ENCODE measurements at regions not wholly inside any gene's neighbourhood (a gene's known extent, or its start where the extent isn't known, plus 50 kb on each side); places are given as distances from the start of the nearest gene placed in this dataset.

- DNase-seq: no peak
- Histone ChIP-seq H3K36me3 (replicated peaks; ENCODE audit: control insufficient read depth, insufficient read depth, low read length) (no peaks in the 10 kb centered on the region), H3K4me3 (ENCODE audit: insufficient read depth, low read depth, low read length) (no peak overlapping the region), H3K27me3 (ENCODE audit: control insufficient read depth, insufficient read depth, low read length) (no peaks in the 10 kb centered on the region)
These were observed 117.2 kb upstream of the CAV2 start for GRCh38 chr7:116382375-116382774.

- H3K27me3 ChIP-seq (ENCODE audit: control insufficient read depth, insufficient read depth, low read length): no peaks in the 10 kb centered on the region
- DNase-seq: no peak
- H3K36me3 ChIP-seq (replicated peaks; ENCODE audit: control insufficient read depth, insufficient read depth, low read length): no peaks in the 10 kb centered on the region
- H3K4me3 ChIP-seq (ENCODE audit: insufficient read depth, low read depth, low read length): no peak overlapping the region
These were observed 114.5 kb upstream of the CAV2 start for GRCh38 chr7:116384936-116385635.

GRCh38 chr7:116386674-116387073 is 112.9 kb upstream of the CAV2 start:
- no peak overlapping the region for H3K4me3 ChIP-seq (ENCODE audit: insufficient read depth, low read depth, low read length)
- no peaks in the 10 kb centered on the region for H3K36me3 ChIP-seq (replicated peaks; ENCODE audit: control insufficient read depth, insufficient read depth, low read length)
- DNase-seq: no peak
- no peaks in the 10 kb centered on the region for H3K27me3 ChIP-seq (ENCODE audit: control insufficient read depth, insufficient read depth, low read length)

- DNase-seq: no peak
- no peak overlapping the region for H3K4me3 ChIP-seq (ENCODE audit: insufficient read depth, low read depth, low read length)
- H3K27me3 ChIP-seq (ENCODE audit: control insufficient read depth, insufficient read depth, low read length): no peaks in the 10 kb centered on the region
- no peaks in the 10 kb centered on the region for H3K36me3 ChIP-seq (replicated peaks; ENCODE audit: control insufficient read depth, insufficient read depth, low read length)
These were observed 109.2 kb upstream of the CAV2 start for GRCh38 chr7:116390363-116390762.

GRCh38 chr7:116392806-116393205 is 106.7 kb upstream of the CAV2 start:
- no peaks in the 10 kb centered on the region for H3K36me3 ChIP-seq (replicated peaks; ENCODE audit: control insufficient read depth, insufficient read depth, low read length)
- no peak overlapping the region for H3K4me3 ChIP-seq (ENCODE audit: insufficient read depth, low read depth, low read length)
- no peak for DNase-seq
- no peaks in the 10 kb centered on the region for H3K27me3 ChIP-seq (ENCODE audit: control insufficient read depth, insufficient read depth, low read length)

GRCh38 chr7:116393654-116394053 is 105.9 kb upstream of the CAV2 start:
- no peak for DNase-seq
- H3K27me3 ChIP-seq (ENCODE audit: control insufficient read depth, insufficient read depth, low read length): no peaks in the 10 kb centered on the region
- no peak overlapping the region for H3K4me3 ChIP-seq (ENCODE audit: insufficient read depth, low read depth, low read length)
- H3K36me3 ChIP-seq (replicated peaks; ENCODE audit: control insufficient read depth, insufficient read depth, low read length): no peaks in the 10 kb centered on the region

GRCh38 chr7:116394106-116394505 is 105.4 kb upstream of the CAV2 start:
- H3K27me3 ChIP-seq (ENCODE audit: control insufficient read depth, insufficient read depth, low read length): no peaks in the 10 kb centered on the region
- DNase-seq: no peak
- no peaks in the 10 kb centered on the region for H3K36me3 ChIP-seq (replicated peaks; ENCODE audit: control insufficient read depth, insufficient read depth, low read length)
- H3K4me3 ChIP-seq (ENCODE audit: insufficient read depth, low read depth, low read length): no peak overlapping the region

- Histone ChIP-seq H3K4me3 (ENCODE audit: insufficient read depth, low read depth, low read length) (no peak overlapping the region), H3K27me3 (ENCODE audit: control insufficient read depth, insufficient read depth, low read length) (no peaks in the 10 kb centered on the region), H3K36me3 (replicated peaks; ENCODE audit: control insufficient read depth, insufficient read depth, low read length) (no peaks in the 10 kb centered on the region)
- no peak for DNase-seq
These were observed 104.3 kb upstream of the CAV2 start for GRCh38 chr7:116395141-116395791.

- H3K36me3 ChIP-seq (replicated peaks; ENCODE audit: control insufficient read depth, insufficient read depth, low read length): no peaks in the 10 kb centered on the region
- no peak for DNase-seq
- H3K27me3 ChIP-seq (ENCODE audit: control insufficient read depth, insufficient read depth, low read length): no peaks in the 10 kb centered on the region
- H3K4me3 ChIP-seq (ENCODE audit: insufficient read depth, low read depth, low read length): no peak overlapping the region
These were observed 100.9 kb upstream of the CAV2 start for GRCh38 chr7:116398672-116399071.

GRCh38 chr7:116399819-116400218 is 99.7 kb upstream of the CAV2 start:
- DNase-seq: no peak
- Histone ChIP-seq H3K4me3 (ENCODE audit: insufficient read depth, low read depth, low read length) (no peak overlapping the region), H3K36me3 (replicated peaks; ENCODE audit: control insufficient read depth, insufficient read depth, low read length) (no peaks in the 10 kb centered on the region), H3K27me3 (ENCODE audit: control insufficient read depth, insufficient read depth, low read length) (no peaks in the 10 kb centered on the region)

GRCh38 chr7:116400522-116400921 is 99.0 kb upstream of the CAV2 start:
- Histone ChIP-seq H3K36me3 (replicated peaks; ENCODE audit: control insufficient read depth, insufficient read depth, low read length) (no peaks in the 10 kb centered on the region), H3K27me3 (ENCODE audit: control insufficient read depth, insufficient read depth, low read length) (no peaks in the 10 kb centered on the region), H3K4me3 (ENCODE audit: insufficient read depth, low read depth, low read length) (no peak overlapping the region)
- DNase-seq: no peak

- Histone ChIP-seq H3K27me3 (ENCODE audit: control insufficient read depth, insufficient read depth, low read length) (no peaks in the 10 kb centered on the region), H3K36me3 (replicated peaks; ENCODE audit: control insufficient read depth, insufficient read depth, low read length) (no peaks in the 10 kb centered on the region), H3K4me3 (ENCODE audit: insufficient read depth, low read depth, low read length) (no peak overlapping the region)
- no peak for DNase-seq
These were observed 97.8 kb upstream of the CAV2 start for GRCh38 chr7:116401711-116402110.

GRCh38 chr7:116403265-116403664 is 96.3 kb upstream of the CAV2 start:
- Histone ChIP-seq H3K4me3 (ENCODE audit: insufficient read depth, low read depth, low read length) (no peak overlapping the region), H3K27me3 (ENCODE audit: control insufficient read depth, insufficient read depth, low read length) (no peaks in the 10 kb centered on the region), H3K36me3 (replicated peaks; ENCODE audit: control insufficient read depth, insufficient read depth, low read length) (no peaks in the 10 kb centered on the region)
- no peak for DNase-seq

GRCh38 chr7:116404389-116404788 is 95.1 kb upstream of the CAV2 start:
- no peak overlapping the region for H3K4me3 ChIP-seq (ENCODE audit: insufficient read depth, low read depth, low read length)
- no peak for DNase-seq
- no peaks in the 10 kb centered on the region for H3K36me3 ChIP-seq (replicated peaks; ENCODE audit: control insufficient read depth, insufficient read depth, low read length)
- H3K27me3 ChIP-seq (ENCODE audit: control insufficient read depth, insufficient read depth, low read length): no peaks in the 10 kb centered on the region

GRCh38 chr7:116405810-116406209 is 93.7 kb upstream of the CAV2 start:
- no peak overlapping the region for H3K4me3 ChIP-seq (ENCODE audit: insufficient read depth, low read depth, low read length)
- H3K27me3 ChIP-seq (ENCODE audit: control insufficient read depth, insufficient read depth, low read length): no peaks in the 10 kb centered on the region
- DNase-seq: no peak
- no peaks in the 10 kb centered on the region for H3K36me3 ChIP-seq (replicated peaks; ENCODE audit: control insufficient read depth, insufficient read depth, low read length)

Data from H7 (cell line).